ENCODE measurements at regions not wholly inside any gene's neighbourhood (a gene's known extent, or its start where the extent isn't known, plus 50 kb on each side); places are given as distances from the start of the nearest gene placed in this dataset.
"Not testable (repeated sequence)": the region's sequence is repeated elsewhere in the genome, so short reads cannot be mapped to it uniquely, and the experiment has no call there.

- not testable (repeated sequence) for TF ChIP-seq CTCF (conservative IDR thresholded peaks at IDR 0.05; ENCODE audit: low read depth in 2 of 2); POLR2AphosphoS5 (IDR thresholded peaks at IDR 0.05; ENCODE audit: low read depth); NANOG (IDR thresholded peaks at IDR 0.05; ENCODE audit: borderline replicate concordance)
Observed at GRCh38 chr2:91686046-91686445, 2994.6 kb downstream of the RPIA start.

Measured in GM23338 (cell line).